ENCODE measurements at regions not wholly inside any gene's neighbourhood (a gene's known extent, or its start where the extent isn't known, plus 50 kb on each side); places are given as distances from the start of the nearest gene placed in this dataset.

DNA sequence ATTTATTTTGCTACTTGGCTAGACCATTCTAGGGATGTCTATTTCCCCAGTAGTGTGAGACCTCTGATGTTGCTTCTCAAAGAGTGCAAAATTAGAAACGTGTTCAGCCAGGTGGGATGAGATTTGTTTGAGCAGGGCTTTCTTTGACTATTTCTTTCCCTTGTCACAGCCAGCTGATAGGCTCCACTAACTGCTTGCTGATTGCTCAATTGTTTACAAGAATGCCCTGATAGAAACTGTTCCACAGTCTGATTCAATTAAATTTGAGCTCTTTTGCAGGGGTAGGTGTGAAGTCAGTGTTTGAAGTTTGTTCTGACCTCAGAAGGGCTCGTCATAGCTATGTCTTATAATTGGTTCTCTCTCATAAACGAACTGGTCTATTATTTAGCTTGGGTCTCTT lies 220.5 kb downstream of the FNDC1 start:
- no peak for DNase-seq

GRCh38 chr6:159380114-159380513 lies 210.9 kb downstream of the FNDC1 start:
- no peak for DNase-seq

DNA sequence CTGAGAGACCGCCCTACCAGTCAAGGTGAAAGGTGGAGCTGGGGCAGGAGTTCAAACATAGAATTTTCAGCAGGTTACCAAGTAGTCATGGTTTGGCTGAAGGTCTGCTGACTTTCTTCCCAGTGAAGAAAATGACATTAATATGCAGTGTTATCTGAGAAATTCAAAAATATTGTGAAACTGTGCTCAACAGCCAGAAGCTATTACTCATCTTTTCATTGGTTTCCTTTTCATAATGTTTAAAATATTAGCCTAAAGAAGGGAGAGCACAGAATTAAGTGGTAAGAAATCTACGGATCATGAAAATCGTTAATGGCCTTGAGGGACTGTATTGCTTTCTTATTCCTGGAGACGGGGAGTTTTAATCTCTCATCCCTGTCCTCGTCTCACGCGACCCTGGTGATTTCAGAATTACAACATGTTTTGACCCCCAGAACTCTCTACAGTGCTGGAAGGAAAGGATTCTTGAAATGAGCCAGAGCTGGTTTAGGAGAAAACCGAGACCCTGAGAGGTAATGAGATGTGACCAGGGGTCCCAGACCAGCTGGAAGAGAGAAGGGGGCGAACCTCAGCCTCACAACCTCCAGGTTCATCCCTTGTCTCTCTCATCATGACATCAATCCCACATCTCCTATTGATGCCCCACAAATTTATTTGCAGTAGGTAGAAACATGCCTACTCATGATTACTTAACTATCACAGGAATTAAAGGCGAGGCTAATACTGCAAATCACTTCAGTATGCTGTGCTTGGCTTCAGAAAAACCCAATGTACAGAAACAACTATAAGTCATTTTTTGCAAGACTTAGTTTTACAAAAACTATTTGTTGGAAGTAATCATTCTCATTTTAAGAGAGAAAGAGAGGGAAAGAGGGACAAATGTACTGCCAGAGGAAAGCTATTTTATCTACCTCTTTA lies 209.5 kb downstream of the FNDC1 start:
- DNase-seq = no peak

DNA sequence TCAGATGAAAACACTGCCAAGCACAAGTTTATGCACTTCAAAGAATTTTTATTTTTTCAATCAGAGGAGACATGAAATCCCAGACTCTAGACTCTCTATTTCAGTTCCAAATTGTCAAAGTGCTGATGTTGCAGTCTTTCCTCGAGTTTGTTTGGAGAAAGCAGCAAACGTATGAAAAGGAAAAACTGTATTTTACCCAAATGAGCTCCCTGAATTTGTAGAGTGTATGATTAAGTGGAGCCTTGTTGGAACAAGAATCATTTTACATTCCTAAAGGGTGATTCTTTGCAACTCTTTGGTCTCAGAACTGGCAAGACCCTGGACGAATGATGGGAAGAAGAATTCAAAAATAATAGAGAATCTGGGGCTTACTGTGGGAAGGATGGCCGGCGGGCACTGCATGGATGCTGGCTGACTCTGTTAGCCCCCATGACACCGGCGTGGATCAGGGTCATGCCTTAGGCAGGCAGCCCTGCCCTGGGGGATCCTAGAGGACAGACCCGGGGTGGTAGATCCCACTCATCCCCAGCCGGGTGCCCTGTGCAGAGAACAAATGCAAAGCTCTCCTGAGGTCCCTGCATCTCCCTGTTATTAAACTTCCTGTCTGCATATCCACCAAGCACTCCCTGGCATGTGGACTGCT lies 207.4 kb downstream of the FNDC1 start:
- DNase-seq = no peak

- DNase-seq = no peak
Observed at GRCh38 chr6:159375014-159375413, 205.8 kb downstream of the FNDC1 start.

GRCh38 chr6:159373670-159374069 lies 204.5 kb downstream of the FNDC1 start:
- DNase-seq = no peak

GRCh38 chr6:159372333-159372732 lies 203.1 kb downstream of the FNDC1 start:
- DNase-seq = no peak

DNA sequence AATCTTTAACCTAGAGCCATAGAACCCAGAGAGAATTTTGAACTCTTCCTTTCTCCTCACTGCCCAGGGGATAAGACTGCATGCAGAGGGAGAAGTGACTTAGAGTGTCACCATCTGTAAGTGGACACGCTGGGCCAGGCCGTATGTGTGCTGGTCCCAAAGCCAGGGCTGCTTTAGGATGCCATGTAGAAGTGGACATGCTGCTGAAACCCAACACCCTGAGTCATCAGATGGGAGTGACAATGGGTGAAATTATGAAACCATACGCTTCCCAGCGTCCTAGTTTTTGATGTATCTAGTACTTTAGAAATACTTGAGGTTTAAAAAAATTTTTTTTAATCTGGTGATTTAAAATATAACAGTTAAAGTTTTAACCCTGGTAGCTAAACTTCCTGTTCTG lies 191.1 kb downstream of the FNDC1 start:
- no peak for DNase-seq

DNA sequence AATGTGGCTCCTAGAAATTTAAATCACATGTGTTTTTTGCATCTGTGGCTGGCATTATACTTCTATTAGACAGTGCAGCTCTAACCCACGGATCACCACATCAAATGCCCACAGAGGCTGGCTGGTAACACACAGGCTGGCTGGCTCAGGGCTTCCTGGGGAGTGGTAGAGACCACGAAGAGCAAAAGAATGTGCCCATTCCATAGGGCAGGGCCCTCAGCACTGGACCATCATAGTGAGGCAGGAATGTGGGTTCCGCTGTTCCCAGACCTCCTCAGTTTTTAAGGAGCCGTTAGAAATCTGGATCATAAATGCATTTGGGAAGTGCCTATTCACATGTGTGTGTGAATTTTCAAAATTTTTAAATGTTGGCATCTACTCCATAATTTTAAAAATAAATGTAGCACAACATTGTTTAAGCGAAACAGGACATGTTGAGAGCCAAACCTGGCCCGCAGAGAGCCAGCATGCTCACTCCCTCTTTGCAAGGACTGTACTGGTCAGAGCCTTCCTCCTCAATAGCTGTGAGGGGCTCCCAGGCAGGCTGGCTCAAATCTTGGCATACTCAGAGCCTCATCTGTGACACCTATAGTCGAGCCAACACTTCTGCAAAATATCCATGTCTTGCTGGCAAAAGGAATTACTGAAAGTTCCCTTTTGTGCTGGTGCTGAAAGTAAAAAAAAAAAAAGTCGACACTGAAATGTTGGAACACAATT lies 190.5 kb downstream of the FNDC1 start:
- no peak for DNase-seq

DNA sequence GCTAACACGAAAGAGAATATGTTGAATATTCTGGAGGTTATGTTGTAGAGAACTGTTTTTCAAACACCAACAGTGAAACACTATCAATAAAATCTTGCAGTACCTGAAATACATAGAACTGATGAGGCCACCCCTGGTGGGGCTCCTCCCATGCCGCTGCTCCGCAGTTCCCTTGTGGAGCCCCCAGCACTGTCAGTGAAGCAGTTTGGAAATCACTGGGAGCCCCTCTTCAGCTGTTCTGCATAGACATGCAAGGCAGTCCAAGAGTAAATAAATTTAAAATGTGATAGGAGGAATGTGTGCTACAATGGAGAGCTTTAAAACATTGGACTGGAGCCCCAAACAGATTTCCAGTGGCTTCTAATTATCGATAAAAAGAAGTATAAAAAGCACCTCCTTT lies 189.4 kb downstream of the FNDC1 start:
- DNase-seq = no peak

DNA sequence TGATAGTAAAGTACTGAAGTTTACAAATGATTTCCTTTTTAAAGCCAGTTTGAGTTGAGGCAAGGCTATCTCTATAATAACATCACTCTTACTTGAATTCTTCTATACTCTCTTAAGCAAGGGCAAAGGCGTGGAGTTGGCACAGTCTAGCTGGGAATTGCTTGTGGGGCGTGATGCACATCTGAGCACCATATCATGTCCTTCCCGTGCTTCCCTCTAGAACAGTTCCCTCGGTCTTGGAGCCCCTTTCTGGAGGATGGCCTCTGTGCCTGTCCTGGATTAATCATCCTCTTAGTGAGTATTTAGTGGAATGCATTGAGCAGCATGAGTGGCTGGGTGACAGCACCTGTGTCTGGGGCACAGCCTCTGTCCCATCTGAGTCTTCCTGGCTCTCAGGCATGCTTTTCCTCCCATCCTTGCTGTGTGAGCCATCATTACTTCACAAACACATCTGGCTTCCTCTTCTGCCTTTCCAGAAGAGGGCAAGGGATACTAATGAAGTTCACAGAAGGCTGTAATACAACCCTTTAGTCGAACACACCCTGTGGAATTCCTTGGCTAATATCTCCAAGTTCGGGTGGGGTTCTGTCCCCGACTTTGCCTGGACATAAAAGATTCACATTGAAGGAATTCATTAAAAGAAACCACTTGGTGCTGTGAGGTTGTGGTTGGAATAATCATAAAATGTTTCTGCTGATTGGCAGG lies 188.2 kb downstream of the FNDC1 start:
- no peak for DNase-seq

DNA sequence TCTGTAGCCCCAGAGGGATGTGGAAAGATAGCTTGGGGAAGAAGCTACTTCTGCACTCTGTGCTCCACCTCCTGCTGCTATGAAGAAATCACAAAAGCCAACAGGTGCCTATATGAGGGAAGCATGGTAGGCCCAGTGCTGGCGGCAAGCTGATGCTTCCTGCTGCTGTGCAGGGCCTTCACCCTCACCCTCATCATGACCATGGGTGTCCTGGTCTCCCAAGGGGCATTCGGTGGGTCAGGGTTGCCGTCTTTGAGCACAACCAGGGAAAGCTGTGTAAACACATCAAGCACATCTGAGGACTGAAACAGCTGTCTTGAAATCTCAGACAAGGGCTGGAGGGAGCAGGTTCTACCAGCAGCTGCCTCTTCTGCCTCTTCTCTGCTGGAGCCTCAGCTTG lies 184.0 kb downstream of the FNDC1 start:
- no peak for DNase-seq

DNA sequence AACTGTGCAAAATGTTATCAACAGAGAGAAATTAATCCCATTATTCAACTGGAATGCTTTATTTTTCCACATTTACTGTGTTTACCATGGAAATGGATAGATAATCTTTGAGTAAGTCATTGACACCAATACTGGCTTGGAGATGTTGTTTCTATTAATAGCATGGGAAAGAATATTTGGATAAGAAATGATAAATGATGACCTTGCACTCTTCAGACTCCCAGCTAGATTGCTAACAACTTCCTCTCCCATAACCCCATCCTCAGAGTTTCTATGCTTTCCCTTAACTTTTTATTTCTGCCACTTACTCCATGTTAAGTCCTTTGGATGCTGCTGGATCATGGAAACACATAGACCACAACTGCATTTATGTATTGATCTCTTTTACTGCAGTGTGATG lies 182.5 kb downstream of the FNDC1 start:
- DNase-seq = no peak

DNA sequence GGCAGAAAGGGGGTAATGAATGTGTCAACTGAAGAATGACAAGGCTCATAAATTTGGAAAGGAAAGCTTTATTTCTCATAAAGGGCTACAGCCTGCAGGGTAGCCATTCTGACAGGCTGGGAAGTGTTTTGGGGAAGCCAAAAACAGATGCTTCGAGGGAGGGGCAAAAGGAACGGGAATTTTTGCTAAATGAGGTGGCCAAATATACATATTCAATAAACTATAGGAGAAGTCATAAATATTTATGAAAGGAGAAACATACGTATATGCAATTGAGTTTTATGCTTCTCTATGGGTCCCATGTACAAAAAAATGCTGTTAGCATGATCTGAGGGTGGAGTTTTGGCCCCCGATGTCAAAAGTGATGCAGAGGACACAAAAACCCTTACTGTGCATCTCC lies 180.7 kb downstream of the FNDC1 start:
- no peak for DNase-seq

DNA sequence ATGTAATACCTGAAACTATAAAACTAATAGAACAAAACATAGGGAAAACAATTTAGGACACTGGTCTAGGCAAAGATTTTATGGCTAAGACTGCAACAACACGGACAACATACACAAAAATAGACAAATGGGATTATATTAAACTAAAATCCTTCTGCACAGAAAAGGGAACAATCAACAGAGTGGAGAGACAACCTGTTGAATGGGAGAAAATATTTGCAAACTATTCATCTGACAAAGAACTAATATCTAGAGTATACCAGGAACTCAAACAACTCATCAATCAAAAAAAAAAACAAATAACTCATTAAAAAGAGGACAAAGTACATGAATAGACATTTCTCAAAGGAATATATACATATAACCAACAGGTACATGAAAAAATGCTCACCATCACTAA lies 174.5 kb downstream of the FNDC1 start:
- DNase-seq = no peak

DNA sequence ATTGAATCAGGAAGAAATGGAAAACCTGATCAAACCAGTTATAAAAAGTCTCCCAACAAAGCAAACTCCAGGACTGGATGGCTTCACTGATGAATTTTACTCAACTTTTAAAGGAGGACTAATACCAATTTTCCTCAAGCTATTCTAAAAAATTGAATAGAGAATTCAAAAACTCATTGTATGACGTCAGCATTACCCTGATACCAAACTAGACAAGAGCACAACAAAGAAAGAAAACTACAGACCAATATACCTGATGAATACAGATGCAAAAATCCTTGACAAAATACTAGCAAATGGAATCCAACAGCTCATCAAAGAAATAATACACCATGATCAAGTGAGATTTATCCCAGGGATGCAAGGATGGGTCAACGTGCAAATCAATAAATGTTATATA lies 172.9 kb downstream of the FNDC1 start:
- DNase-seq = no peak

GRCh38 chr6:159334068-159334467 lies 164.9 kb downstream of the FNDC1 start:
- DNase-seq = no peak

DNA sequence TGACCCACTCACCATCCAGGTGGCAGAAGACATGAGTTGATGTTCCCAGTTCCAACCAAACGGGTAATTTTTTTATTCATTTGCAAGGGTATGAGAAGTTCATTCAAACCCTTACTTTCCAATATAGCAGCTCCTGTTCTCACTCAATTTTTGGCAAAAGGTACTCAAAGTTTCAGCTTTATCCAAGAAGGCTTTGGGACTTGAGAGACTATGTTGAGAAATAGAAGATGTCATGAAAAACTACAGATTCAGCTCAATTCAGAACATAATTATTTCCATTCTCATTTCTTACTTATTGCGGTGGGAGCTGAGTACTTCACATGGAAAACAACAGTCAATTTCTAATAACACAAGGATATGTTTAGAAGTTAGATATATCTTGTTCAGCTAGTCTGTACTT lies 162.3 kb downstream of the FNDC1 start:
- DNase-seq = no peak

- no peak for DNase-seq
Observed at GRCh38 chr6:159329081-159329480, 159.9 kb downstream of the FNDC1 start.

- no peak for DNase-seq
Observed at GRCh38 chr6:159328052-159328451, 158.9 kb downstream of the FNDC1 start.

DNA sequence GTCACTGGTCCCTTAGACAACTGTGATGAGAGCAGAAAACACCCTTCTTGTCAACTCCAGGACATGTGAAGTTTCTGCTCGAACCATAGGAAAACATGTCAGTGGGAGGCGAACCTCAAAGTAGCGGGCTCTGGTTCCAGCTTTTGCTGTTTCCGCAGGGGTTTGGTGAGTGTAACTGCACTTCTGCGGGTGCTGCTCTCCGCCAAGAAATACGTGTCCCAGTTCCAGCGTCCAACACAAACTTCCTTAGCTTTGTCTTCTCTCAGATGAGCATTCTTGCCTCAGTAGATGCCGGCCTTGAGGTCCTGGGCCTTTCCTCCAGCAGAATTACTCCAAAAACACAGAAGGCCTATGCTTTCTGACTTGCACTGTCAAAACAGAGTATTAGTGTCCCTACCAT lies 156.3 kb downstream of the FNDC1 start:
- no peak for DNase-seq

DNA sequence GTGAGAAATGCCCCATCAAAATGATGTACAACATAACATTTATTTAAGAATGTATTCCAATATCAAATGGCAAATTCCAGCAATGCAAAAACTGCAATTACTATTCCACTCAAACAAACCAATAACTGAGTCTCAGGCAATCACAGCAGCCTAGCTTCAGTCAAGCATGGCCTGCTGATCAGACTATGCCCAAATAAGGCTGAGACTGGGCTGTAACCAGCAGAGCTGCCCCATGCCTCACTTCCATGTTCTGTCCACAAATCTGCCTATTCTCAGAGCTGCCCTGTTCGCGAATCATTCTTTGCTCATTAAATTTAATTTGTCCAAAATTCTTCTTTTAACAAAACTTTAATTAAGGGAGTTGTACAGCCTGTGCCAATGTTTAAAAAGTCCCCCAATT lies 155.4 kb downstream of the FNDC1 start:
- DNase-seq = no peak

Measured in stimulated activated CD4-positive, alpha-beta T cell treated with anti-CD3 and anti-CD28 coated beads, Interleukin-1b, Interleukin-23, amount 100 ng/mL, for 48 hours (primary cell).